Osteocyte (in vitro differentiated cells): ENCODE measurements at regions not wholly inside any gene's neighbourhood (a gene's known extent, or its start where the extent isn't known, plus 50 kb on each side); places are given as distances from the start of the nearest gene placed in this dataset.
A peak's percentile ranks its signal among the peaks of the same experiment; 100 is the strongest.
"Not testable (repeated sequence)": the region's sequence is repeated elsewhere in the genome, so short reads cannot be mapped to it uniquely, and the experiment has no call there.

ENCODE experiments used
- DNase-seq: peaks from one replicate; pipeline ENCODE4 v3.0.0; 2021; ENCODE audit warnings: mixed read lengths; ENCODE audit not compliant: unreplicated experiment; ENCODE audit errors: extremely low spot score
- H3K27ac Mint-ChIP-seq: one replicate; pipeline ENCODE4 v1.8.0; 2021; ENCODE audit warnings: mild to moderate bottlenecking, mixed read lengths; ENCODE audit not compliant: unreplicated experiment
- H3K27me3 Mint-ChIP-seq: one replicate; pipeline ENCODE4 v1.8.0; 2021; ENCODE audit warnings: mixed read lengths; ENCODE audit not compliant: unreplicated experiment
- H3K36me3 Mint-ChIP-seq: one replicate; pipeline ENCODE4 v1.8.0; 2021; ENCODE audit warnings: mixed read lengths; ENCODE audit not compliant: unreplicated experiment
- H3K4me1 Mint-ChIP-seq: one replicate; pipeline ENCODE4 v1.8.0; 2021; ENCODE audit warnings: mixed read lengths; ENCODE audit not compliant: unreplicated experiment
- H3K4me3 Mint-ChIP-seq: one replicate; pipeline ENCODE4 v1.8.0; 2021; ENCODE audit warnings: mild to moderate bottlenecking, moderate library complexity, mixed read lengths; ENCODE audit not compliant: unreplicated experiment
- H3K9me3 Mint-ChIP-seq: one replicate; pipeline ENCODE4 v1.8.0; 2021; ENCODE audit warnings: mixed read lengths; ENCODE audit not compliant: unreplicated experiment
- CTCF ChIP-seq: fragments of 200-600 bp; sonication (generic); IDR thresholded peaks from 2 replicates; pipeline ENCODE4 v1.5.0; 2021; ENCODE audit warnings: antibody characterized with exemption, mild to moderate bottlenecking, moderate library complexity

GRCh38 chr18:77405096-77405495 lies 155.4 kb downstream of the GALR1 start:
- H3K4me3 Mint-ChIP-seq, result no peak overlapping the region
- no peaks in the 10 kb centered on the region for H3K4me1 Mint-ChIP-seq
- H3K27ac Mint-ChIP-seq, result no peak overlapping the region
- H3K9me3 Mint-ChIP-seq, result no peaks in the 10 kb centered on the region
- no peak for TF ChIP-seq CTCF
- DNase-seq, result no peak
- H3K27me3 Mint-ChIP-seq, result no peaks in the 10 kb centered on the region
- H3K36me3 Mint-ChIP-seq, result no peaks in the 10 kb centered on the region

GRCh38 chr18:77407733-77408132 lies 158.1 kb downstream of the GALR1 start:
- no peak overlapping the region for H3K4me3 Mint-ChIP-seq
- TF ChIP-seq CTCF, result no peak
- H3K27ac Mint-ChIP-seq, result no peak overlapping the region
- DNase-seq, result no peak
- H3K9me3 Mint-ChIP-seq, result no peaks in the 10 kb centered on the region
- no peaks in the 10 kb centered on the region for H3K27me3 Mint-ChIP-seq
- no peaks in the 10 kb centered on the region for H3K36me3 Mint-ChIP-seq
- H3K4me1 Mint-ChIP-seq, result no peaks in the 10 kb centered on the region

GRCh38 chr18:77421546-77421945 lies 171.9 kb downstream of the GALR1 start:
- not testable (repeated sequence) for H3K27me3 Mint-ChIP-seq, H3K9me3 Mint-ChIP-seq, H3K4me1 Mint-ChIP-seq, H3K27ac Mint-ChIP-seq, DNase-seq, H3K36me3 Mint-ChIP-seq
- H3K4me3 Mint-ChIP-seq, result peak overlapping the region; percentile 68

GRCh38 chr18:77422974-77423867 lies 173.6 kb downstream of the GALR1 start:
- TF ChIP-seq CTCF, result no peak
- H3K4me3 Mint-ChIP-seq, result no peak overlapping the region

GRCh38 chr18:77433076-77433475 lies 183.4 kb downstream of the GALR1 start:
- TF ChIP-seq CTCF, result no peak
- no peak for DNase-seq

More at GRCh38 chr18:77422974-77423867, 173.6 kb downstream of the GALR1 start:
- no peak for DNase-seq
- no peaks in the 10 kb centered on the region for H3K9me3 Mint-ChIP-seq
- H3K4me1 Mint-ChIP-seq, result peaks cover 2% of the 10 kb centered on the region
- no peaks in the 10 kb centered on the region for H3K36me3 Mint-ChIP-seq
- no peak overlapping the region for H3K27ac Mint-ChIP-seq
- H3K27me3 Mint-ChIP-seq, result no peaks in the 10 kb centered on the region

More at GRCh38 chr18:77433076-77433475, 183.4 kb downstream of the GALR1 start:
- Mint-ChIP-seq H3K4me3 (no peak overlapping the region), H3K36me3 (no peaks in the 10 kb centered on the region), H3K4me1 (no peaks in the 10 kb centered on the region), H3K9me3 (no peaks in the 10 kb centered on the region), H3K27ac (no peak overlapping the region), H3K27me3 (no peaks in the 10 kb centered on the region)
